ENCODE measurements at regions not wholly inside any gene's neighbourhood (a gene's known extent, or its start where the extent isn't known, plus 50 kb on each side); places are given as distances from the start of the nearest gene placed in this dataset.
"Not testable (repeated sequence)": the region's sequence is repeated elsewhere in the genome, so short reads cannot be mapped to it uniquely, and the experiment has no call there.

- Mint-ChIP-seq H3K36me3 (ENCODE audit: insufficient read depth, unreplicated experiment) (no peaks in the 10 kb centered on the region), H3K27me3 (ENCODE audit: unreplicated experiment) (no peaks in the 10 kb centered on the region), H3K4me1 (ENCODE audit: low read depth, unreplicated experiment) (no peaks in the 10 kb centered on the region), H3K9me3 (ENCODE audit: low read depth, unreplicated experiment) (peaks cover 6% of the 10 kb centered on the region), H3K27ac (ENCODE audit: unreplicated experiment) (no peak overlapping the region), H3K4me3 (ENCODE audit: low read depth, unreplicated experiment) (no peak overlapping the region)
- intact Hi-C loops (cut with micrococcal nuclease; ENCODE audit: unreplicated experiment) = no loop called here
- TF ChIP-seq CTCF (IDR thresholded peaks at IDR 0.05; ENCODE audit: unreplicated experiment) = no peak
- DNase-seq = no peak
- CTCF ChIA-PET = no interaction called here
- BruUV-seq (replicated peaks) = no TSS peak
These were observed 133.8 kb upstream of the API5 start for GRCh38 chr11:43177975-43178374.

- DNase-seq; BruUV-seq (replicated peaks); CTCF ChIA-PET; H3K27me3 Mint-ChIP-seq (ENCODE audit: unreplicated experiment); H3K27ac Mint-ChIP-seq (ENCODE audit: unreplicated experiment); H3K4me1 Mint-ChIP-seq (ENCODE audit: low read depth, unreplicated experiment); H3K9me3 Mint-ChIP-seq (ENCODE audit: low read depth, unreplicated experiment); intact Hi-C loops (cut with micrococcal nuclease; ENCODE audit: unreplicated experiment); H3K36me3 Mint-ChIP-seq (ENCODE audit: insufficient read depth, unreplicated experiment); H3K4me3 Mint-ChIP-seq (ENCODE audit: low read depth, unreplicated experiment): not testable (repeated sequence)
These were observed 117.3 kb upstream of the API5 start for GRCh38 chr11:43194459-43194858.

GRCh38 chr11:43197379-43197778, 114.4 kb upstream of the API5 start:
- CTCF ChIA-PET = no interaction called here
- no peak for TF ChIP-seq CTCF (IDR thresholded peaks at IDR 0.05; ENCODE audit: unreplicated experiment)
- DNase-seq = no peak
- peaks cover 2% of the 10 kb centered on the region for H3K9me3 Mint-ChIP-seq (ENCODE audit: low read depth, unreplicated experiment)
- H3K4me3 Mint-ChIP-seq (ENCODE audit: low read depth, unreplicated experiment) = no peak overlapping the region
- H3K4me1 Mint-ChIP-seq (ENCODE audit: low read depth, unreplicated experiment) = no peaks in the 10 kb centered on the region
- no TSS peak for BruUV-seq (replicated peaks)
- H3K27me3 Mint-ChIP-seq (ENCODE audit: unreplicated experiment) = no peaks in the 10 kb centered on the region
- no peak overlapping the region for H3K27ac Mint-ChIP-seq (ENCODE audit: unreplicated experiment)
- H3K36me3 Mint-ChIP-seq (ENCODE audit: insufficient read depth, unreplicated experiment) = no peaks in the 10 kb centered on the region
- intact Hi-C loops (cut with micrococcal nuclease; ENCODE audit: unreplicated experiment) = no loop called here

GRCh38 chr11:43200031-43200430, 111.8 kb upstream of the API5 start:
- CTCF ChIA-PET = no interaction called here
- intact Hi-C loops (cut with micrococcal nuclease; ENCODE audit: unreplicated experiment) = no loop called here
- Mint-ChIP-seq H3K27ac (ENCODE audit: unreplicated experiment) (no peak overlapping the region), H3K9me3 (ENCODE audit: low read depth, unreplicated experiment) (peaks cover 5% of the 10 kb centered on the region), H3K4me3 (ENCODE audit: low read depth, unreplicated experiment) (no peak overlapping the region), H3K36me3 (ENCODE audit: insufficient read depth, unreplicated experiment) (no peaks in the 10 kb centered on the region), H3K27me3 (ENCODE audit: unreplicated experiment) (no peaks in the 10 kb centered on the region), H3K4me1 (ENCODE audit: low read depth, unreplicated experiment) (no peaks in the 10 kb centered on the region)
- BruUV-seq (replicated peaks) = no TSS peak
- no peak for DNase-seq
- TF ChIP-seq CTCF (IDR thresholded peaks at IDR 0.05; ENCODE audit: unreplicated experiment) = no peak

- Mint-ChIP-seq H3K27ac (ENCODE audit: unreplicated experiment) (no peak overlapping the region), H3K27me3 (ENCODE audit: unreplicated experiment) (no peaks in the 10 kb centered on the region), H3K9me3 (ENCODE audit: low read depth, unreplicated experiment) (peaks cover 18% of the 10 kb centered on the region), H3K36me3 (ENCODE audit: insufficient read depth, unreplicated experiment) (no peaks in the 10 kb centered on the region), H3K4me1 (ENCODE audit: low read depth, unreplicated experiment) (no peaks in the 10 kb centered on the region), H3K4me3 (ENCODE audit: low read depth, unreplicated experiment) (no peak overlapping the region)
- BruUV-seq (replicated peaks) = no TSS peak
- no peak for TF ChIP-seq CTCF (IDR thresholded peaks at IDR 0.05; ENCODE audit: unreplicated experiment)
- CTCF ChIA-PET = no interaction called here
- DNase-seq = no peak
- intact Hi-C loops (cut with micrococcal nuclease; ENCODE audit: unreplicated experiment) = no loop called here
These were observed 99.5 kb upstream of the API5 start for GRCh38 chr11:43212279-43212678.
